ENCODE measurements at regions not wholly inside any gene's neighbourhood (a gene's known extent, or its start where the extent isn't known, plus 50 kb on each side); places are given as distances from the start of the nearest gene placed in this dataset.

GRCh38 chr21:38134084-38134873 is 122.5 kb upstream of the KCNJ15 start:
- H3K4me1 ChIP-seq (ENCODE audit: control insufficient read depth in 2 of 2, insufficient read depth in 2 of 2, low read length in 2 of 2) = no peaks in the 10 kb centered on the region
- no peaks in the 10 kb centered on the region for H3K27me3 ChIP-seq (ENCODE audit: control insufficient read depth in 2 of 2, insufficient read depth in 1 of 2, low read length in 1 of 2)
- H3K4me3 ChIP-seq (ENCODE audit: low read length in 2 of 2) = no peak overlapping the region
- WGBS = 95% methylated on average over 3 of the region's 3 CpGs
- H3K9me3 ChIP-seq (ENCODE audit: control insufficient read depth in 2 of 2, insufficient read depth in 1 of 2, low read length in 1 of 2) = no peaks in the 10 kb centered on the region
- no peak for DNase-seq (ENCODE audit: low read depth in 6 of 9, low spot score in 9 of 9)
- no peaks in the 10 kb centered on the region for H3K36me3 ChIP-seq (ENCODE audit: control insufficient read depth in 2 of 2, insufficient read depth in 2 of 2, low read length in 1 of 2)
- H3K27ac ChIP-seq (ENCODE audit: low read depth in 1 of 2, low read length in 1 of 2) = no peak overlapping the region

GRCh38 chr21:38136201-38136600 is 120.6 kb upstream of the KCNJ15 start:
- Histone ChIP-seq H3K27ac (ENCODE audit: low read depth in 1 of 2, low read length in 1 of 2) (no peak overlapping the region), H3K36me3 (ENCODE audit: control insufficient read depth in 2 of 2, insufficient read depth in 2 of 2, low read length in 1 of 2) (no peaks in the 10 kb centered on the region), H3K9me3 (ENCODE audit: control insufficient read depth in 2 of 2, insufficient read depth in 1 of 2, low read length in 1 of 2) (no peaks in the 10 kb centered on the region), H3K4me3 (ENCODE audit: low read length in 2 of 2) (no peak overlapping the region), H3K27me3 (ENCODE audit: control insufficient read depth in 2 of 2, insufficient read depth in 1 of 2, low read length in 1 of 2) (no peaks in the 10 kb centered on the region), H3K4me1 (ENCODE audit: control insufficient read depth in 2 of 2, insufficient read depth in 2 of 2, low read length in 2 of 2) (no peaks in the 10 kb centered on the region)
- no peak for DNase-seq (ENCODE audit: low read depth in 6 of 9, low spot score in 9 of 9)

DNA sequence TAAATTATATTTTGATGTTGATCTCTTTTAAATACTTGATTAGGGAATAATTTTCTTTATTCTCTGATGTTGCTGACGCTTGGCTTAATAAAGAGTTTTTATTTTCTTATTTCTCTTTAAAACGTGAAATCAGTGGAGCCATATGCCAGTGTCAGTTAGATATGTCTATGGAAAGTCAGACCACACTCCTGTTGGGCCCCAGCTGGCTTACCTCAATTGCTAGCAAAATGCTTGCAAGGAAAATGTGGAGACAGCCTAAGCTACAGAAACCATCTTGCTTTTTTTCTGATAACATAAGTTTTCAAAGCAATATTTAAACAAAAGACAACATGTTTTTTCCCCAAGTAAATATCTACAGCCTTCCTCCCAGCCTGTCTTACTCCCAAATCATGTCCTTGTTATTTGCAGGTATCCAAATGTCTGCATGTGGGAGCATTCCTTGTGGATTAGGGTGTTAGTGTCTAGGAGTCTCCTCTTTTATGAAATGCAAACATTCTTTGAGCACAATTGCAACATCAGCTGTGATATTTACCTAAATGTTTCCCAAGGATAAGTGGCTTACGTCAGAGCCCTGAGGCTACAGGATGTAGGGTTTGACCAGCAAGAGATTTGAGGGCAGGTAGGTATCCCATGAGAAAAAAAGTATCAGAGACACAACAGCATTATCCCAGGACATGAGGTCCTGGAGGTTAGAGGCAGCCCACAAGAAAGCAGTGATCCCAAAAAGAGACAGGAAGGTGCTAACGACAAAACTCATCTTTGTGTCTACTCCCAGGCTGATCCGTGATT is 117.2 kb upstream of the KCNJ15 start:
- DNase-seq (ENCODE audit: low read depth in 6 of 9, low spot score in 9 of 9) = no peak
- Histone ChIP-seq H3K27me3 (ENCODE audit: control insufficient read depth in 2 of 2, insufficient read depth in 1 of 2, low read length in 1 of 2) (no peaks in the 10 kb centered on the region), H3K4me1 (ENCODE audit: control insufficient read depth in 2 of 2, insufficient read depth in 2 of 2, low read length in 2 of 2) (no peaks in the 10 kb centered on the region), H3K9me3 (ENCODE audit: control insufficient read depth in 2 of 2, insufficient read depth in 1 of 2, low read length in 1 of 2) (no peaks in the 10 kb centered on the region), H3K4me3 (ENCODE audit: low read length in 2 of 2) (no peak overlapping the region), H3K27ac (ENCODE audit: low read depth in 1 of 2, low read length in 1 of 2) (no peak overlapping the region), H3K36me3 (ENCODE audit: control insufficient read depth in 2 of 2, insufficient read depth in 2 of 2, low read length in 1 of 2) (no peaks in the 10 kb centered on the region)
- 93% methylated on average over 5 of the region's 5 CpGs for WGBS

DNA sequence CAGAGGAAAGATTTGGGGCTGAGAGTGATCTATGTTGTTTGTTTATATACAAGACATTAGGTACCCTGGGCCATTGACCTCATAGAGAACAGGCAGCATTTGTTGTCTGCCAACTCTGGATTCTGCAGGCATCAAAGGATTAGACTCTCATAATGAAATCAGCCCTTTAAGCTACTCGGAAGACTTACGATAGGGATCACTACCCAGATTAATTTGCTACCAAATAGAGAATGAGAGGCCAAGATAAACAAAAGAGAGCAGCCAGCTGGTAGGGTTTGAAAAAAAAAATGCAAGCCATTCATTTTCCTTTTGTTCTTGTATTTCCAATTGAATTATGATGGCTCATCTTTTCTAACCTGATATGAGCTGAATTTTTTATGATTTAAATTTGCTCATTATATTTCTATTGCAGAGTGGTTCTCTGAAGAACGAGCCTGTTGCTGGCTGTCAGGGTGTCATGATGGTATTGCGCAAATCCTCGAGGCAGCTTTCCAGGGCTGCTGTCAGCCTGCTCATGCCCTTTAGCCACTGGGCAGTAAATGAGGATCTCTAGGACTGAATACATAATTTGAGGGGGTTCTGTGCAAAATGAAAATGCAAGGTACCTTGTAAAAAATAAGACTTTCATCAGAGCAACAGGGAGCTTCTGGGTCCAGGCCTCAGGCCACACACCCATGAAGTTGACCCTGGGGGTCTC is 116.4 kb upstream of the KCNJ15 start:
- Histone ChIP-seq H3K4me1 (ENCODE audit: control insufficient read depth in 2 of 2, insufficient read depth in 2 of 2, low read length in 2 of 2) (no peaks in the 10 kb centered on the region), H3K27ac (ENCODE audit: low read depth in 1 of 2, low read length in 1 of 2) (no peak overlapping the region), H3K27me3 (ENCODE audit: control insufficient read depth in 2 of 2, insufficient read depth in 1 of 2, low read length in 1 of 2) (no peaks in the 10 kb centered on the region), H3K36me3 (ENCODE audit: control insufficient read depth in 2 of 2, insufficient read depth in 2 of 2, low read length in 1 of 2) (no peaks in the 10 kb centered on the region), H3K4me3 (ENCODE audit: low read length in 2 of 2) (no peak overlapping the region), H3K9me3 (ENCODE audit: control insufficient read depth in 2 of 2, insufficient read depth in 1 of 2, low read length in 1 of 2) (no peaks in the 10 kb centered on the region)
- 86% methylated on average over 5 of the region's 5 CpGs for WGBS
- no peak for DNase-seq (ENCODE audit: low read depth in 6 of 9, low spot score in 9 of 9)

DNA sequence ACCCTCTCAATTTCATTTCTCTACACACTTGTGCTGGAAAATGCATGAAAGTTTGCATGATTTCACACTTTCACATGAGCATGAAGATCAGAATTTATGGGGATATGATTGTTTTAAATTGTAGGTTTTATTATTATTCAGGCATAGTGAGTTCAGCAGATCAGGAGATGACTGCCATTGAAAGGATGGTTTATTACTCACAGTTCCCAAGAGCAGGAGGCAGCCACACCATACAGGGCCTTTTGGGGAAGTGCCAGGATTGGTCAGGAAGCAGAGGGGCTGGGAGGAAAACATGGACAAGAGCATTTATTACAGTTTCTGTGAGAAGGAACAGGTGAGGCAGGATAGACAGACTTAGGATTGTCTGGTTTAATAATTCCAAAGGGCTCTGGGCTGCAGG is 114.6 kb upstream of the KCNJ15 start:
- DNase-seq (ENCODE audit: low read depth in 6 of 9, low spot score in 9 of 9) = no peak
- H3K9me3 ChIP-seq (ENCODE audit: control insufficient read depth in 2 of 2, insufficient read depth in 1 of 2, low read length in 1 of 2) = no peaks in the 10 kb centered on the region
- no peak overlapping the region for H3K27ac ChIP-seq (ENCODE audit: low read depth in 1 of 2, low read length in 1 of 2)
- no peaks in the 10 kb centered on the region for H3K4me1 ChIP-seq (ENCODE audit: control insufficient read depth in 2 of 2, insufficient read depth in 2 of 2, low read length in 2 of 2)
- no peaks in the 10 kb centered on the region for H3K27me3 ChIP-seq (ENCODE audit: control insufficient read depth in 2 of 2, insufficient read depth in 1 of 2, low read length in 1 of 2)
- H3K36me3 ChIP-seq (ENCODE audit: control insufficient read depth in 2 of 2, insufficient read depth in 2 of 2, low read length in 1 of 2) = no peaks in the 10 kb centered on the region
- H3K4me3 ChIP-seq (ENCODE audit: low read length in 2 of 2) = no peak overlapping the region

DNA sequence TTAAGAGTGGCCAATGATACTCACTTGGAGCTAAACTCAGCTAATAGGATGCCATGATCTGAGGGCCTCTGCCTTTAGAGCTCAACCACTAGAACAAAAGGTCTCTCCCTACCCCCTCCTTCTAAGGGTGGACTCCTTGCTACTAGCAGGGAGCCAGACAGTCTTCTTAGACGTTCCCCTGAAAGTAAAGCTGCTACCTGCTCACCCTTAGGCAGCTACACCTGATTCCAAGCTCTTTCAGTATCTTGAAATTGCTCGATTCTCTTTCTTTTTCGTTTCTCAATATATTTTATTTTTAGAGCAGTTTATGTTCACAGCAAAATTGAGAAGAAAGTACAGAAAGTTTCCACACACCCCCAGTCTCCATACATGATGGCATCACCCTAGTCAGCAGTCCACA is 112.6 kb upstream of the KCNJ15 start:
- no peaks in the 10 kb centered on the region for H3K4me1 ChIP-seq (ENCODE audit: control insufficient read depth in 2 of 2, insufficient read depth in 2 of 2, low read length in 2 of 2)
- no peak for DNase-seq (ENCODE audit: low read depth in 6 of 9, low spot score in 9 of 9)
- H3K27me3 ChIP-seq (ENCODE audit: control insufficient read depth in 2 of 2, insufficient read depth in 1 of 2, low read length in 1 of 2) = no peaks in the 10 kb centered on the region
- no peaks in the 10 kb centered on the region for H3K9me3 ChIP-seq (ENCODE audit: control insufficient read depth in 2 of 2, insufficient read depth in 1 of 2, low read length in 1 of 2)
- H3K36me3 ChIP-seq (ENCODE audit: control insufficient read depth in 2 of 2, insufficient read depth in 2 of 2, low read length in 1 of 2) = no peaks in the 10 kb centered on the region
- H3K27ac ChIP-seq (ENCODE audit: low read depth in 1 of 2, low read length in 1 of 2) = no peak overlapping the region
- H3K4me3 ChIP-seq (ENCODE audit: low read length in 2 of 2) = no peak overlapping the region
- 78% methylated on average over 3 of the region's 3 CpGs for WGBS

GRCh38 chr21:38145104-38145503 is 111.7 kb upstream of the KCNJ15 start:
- no peaks in the 10 kb centered on the region for H3K36me3 ChIP-seq (ENCODE audit: control insufficient read depth in 2 of 2, insufficient read depth in 2 of 2, low read length in 1 of 2)
- no peaks in the 10 kb centered on the region for H3K9me3 ChIP-seq (ENCODE audit: control insufficient read depth in 2 of 2, insufficient read depth in 1 of 2, low read length in 1 of 2)
- no peaks in the 10 kb centered on the region for H3K27me3 ChIP-seq (ENCODE audit: control insufficient read depth in 2 of 2, insufficient read depth in 1 of 2, low read length in 1 of 2)
- no peaks in the 10 kb centered on the region for H3K4me1 ChIP-seq (ENCODE audit: control insufficient read depth in 2 of 2, insufficient read depth in 2 of 2, low read length in 2 of 2)
- H3K27ac ChIP-seq (ENCODE audit: low read depth in 1 of 2, low read length in 1 of 2) = no peak overlapping the region
- no peak overlapping the region for H3K4me3 ChIP-seq (ENCODE audit: low read length in 2 of 2)
- no peak for DNase-seq (ENCODE audit: low read depth in 6 of 9, low spot score in 9 of 9)

- no peak for DNase-seq (ENCODE audit: low read depth in 6 of 9, low spot score in 9 of 9)
- Histone ChIP-seq H3K27me3 (ENCODE audit: control insufficient read depth in 2 of 2, insufficient read depth in 1 of 2, low read length in 1 of 2) (no peaks in the 10 kb centered on the region), H3K36me3 (ENCODE audit: control insufficient read depth in 2 of 2, insufficient read depth in 2 of 2, low read length in 1 of 2) (no peaks in the 10 kb centered on the region), H3K4me1 (ENCODE audit: control insufficient read depth in 2 of 2, insufficient read depth in 2 of 2, low read length in 2 of 2) (no peaks in the 10 kb centered on the region), H3K9me3 (ENCODE audit: control insufficient read depth in 2 of 2, insufficient read depth in 1 of 2, low read length in 1 of 2) (no peaks in the 10 kb centered on the region), H3K4me3 (ENCODE audit: low read length in 2 of 2) (no peak overlapping the region), H3K27ac (ENCODE audit: low read depth in 1 of 2, low read length in 1 of 2) (no peak overlapping the region)
- WGBS = 87% methylated on average over 4 of the region's 4 CpGs
Observed at GRCh38 chr21:38147391-38147790, 109.4 kb upstream of the KCNJ15 start.

DNA sequence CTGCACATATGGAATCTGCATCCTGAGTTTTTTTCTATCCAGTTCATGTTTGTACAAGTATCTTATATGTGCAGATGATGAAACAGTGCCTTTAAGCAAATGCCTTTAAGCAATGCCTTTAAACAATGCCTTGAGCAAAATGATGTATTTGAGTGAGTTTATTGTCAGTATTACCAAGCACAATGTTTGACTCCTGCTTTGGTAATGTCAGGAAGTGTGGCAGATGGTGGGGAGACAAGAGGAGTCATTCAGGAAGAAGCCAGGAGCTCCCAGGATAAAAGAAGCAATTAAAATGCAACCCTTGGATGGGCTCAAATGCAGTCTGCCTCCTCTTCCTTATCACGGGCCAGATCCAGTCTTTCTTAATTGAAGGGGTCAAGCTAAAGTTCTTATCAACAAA is 108.7 kb upstream of the KCNJ15 start:
- no peak overlapping the region for H3K4me3 ChIP-seq (ENCODE audit: low read length in 2 of 2)

More for the DNA sequence above, 108.7 kb upstream of the KCNJ15 start:
- Histone ChIP-seq H3K27me3 (ENCODE audit: control insufficient read depth in 2 of 2, insufficient read depth in 1 of 2, low read length in 1 of 2) (no peaks in the 10 kb centered on the region), H3K36me3 (ENCODE audit: control insufficient read depth in 2 of 2, insufficient read depth in 2 of 2, low read length in 1 of 2) (no peaks in the 10 kb centered on the region), H3K9me3 (ENCODE audit: control insufficient read depth in 2 of 2, insufficient read depth in 1 of 2, low read length in 1 of 2) (no peaks in the 10 kb centered on the region), H3K4me1 (ENCODE audit: control insufficient read depth in 2 of 2, insufficient read depth in 2 of 2, low read length in 2 of 2) (no peaks in the 10 kb centered on the region), H3K27ac (ENCODE audit: low read depth in 1 of 2, low read length in 1 of 2) (no peak overlapping the region)
- 33% methylated on average over 1 of the region's 1 CpG for WGBS
- no peak for DNase-seq (ENCODE audit: low read depth in 6 of 9, low spot score in 9 of 9)
